Adipocyte (in vitro differentiated cells): ENCODE measurements at regions not wholly inside any gene's neighbourhood (a gene's known extent, or its start where the extent isn't known, plus 50 kb on each side); places are given as distances from the start of the nearest gene placed in this dataset.
A peak's percentile ranks its signal among the peaks of the same experiment; 100 is the strongest.
"Not testable (repeated sequence)": the region's sequence is repeated elsewhere in the genome, so short reads cannot be mapped to it uniquely, and the experiment has no call there.

ENCODE experiments used
- DNase-seq: peaks from one replicate; pipeline ENCODE4 v3.0.0-alpha.2; 2015; ENCODE audit warnings: low read depth
- H3K27me3 ChIP-seq: replicated peaks from 2 replicates; pipeline ENCODE4 v1.7.0; 2013; ENCODE audit warnings: mild to moderate bottlenecking, low read length, moderate library complexity; ENCODE audit not compliant: control insufficient read depth, insufficient read depth
- H3K36me3 ChIP-seq: 2 replicates; pipeline ENCODE4 v1.7.0; 2013; ENCODE audit warnings: low read length, mild to moderate bottlenecking, moderate library complexity; ENCODE audit not compliant: control insufficient read depth, insufficient read depth, severe bottlenecking
- H3K4me1 ChIP-seq: 2 replicates; pipeline ENCODE4 v1.7.0; 2013; ENCODE audit warnings: mild to moderate bottlenecking, low read length, moderate library complexity; ENCODE audit not compliant: control insufficient read depth, insufficient read depth
- H3K4me3 ChIP-seq: 2 replicates; pipeline ENCODE4 v1.7.0; 2013; ENCODE audit warnings: mild to moderate bottlenecking, low read length, moderate library complexity
- H3K9ac ChIP-seq: 2 replicates; pipeline ENCODE4 v1.7.0; 2013; ENCODE audit warnings: mild to moderate bottlenecking, low read length, moderate library complexity
- H3K9me3 ChIP-seq: 2 replicates; pipeline ENCODE4 v1.7.0; 2013; ENCODE audit warnings: mild to moderate bottlenecking, low read length, moderate library complexity; ENCODE audit not compliant: control insufficient read depth

GRCh38 chrX:145393702-145394235 is 146.5 kb downstream of the SPANXN1 start:
- Histone ChIP-seq H3K4me1 (no peaks in the 10 kb centered on the region), H3K4me3 (no peak overlapping the region), H3K9ac (no peak overlapping the region), H3K9me3 (no peaks in the 10 kb centered on the region), H3K36me3 (no peaks in the 10 kb centered on the region), H3K27me3 (no peaks in the 10 kb centered on the region)
- DNase-seq = no peak

GRCh38 chrX:145394344-145394743 is 147.0 kb downstream of the SPANXN1 start:
- Histone ChIP-seq H3K27me3 (no peaks in the 10 kb centered on the region), H3K4me1 (no peaks in the 10 kb centered on the region), H3K9me3 (no peaks in the 10 kb centered on the region), H3K4me3 (no peak overlapping the region), H3K9ac (no peak overlapping the region), H3K36me3 (no peaks in the 10 kb centered on the region)
- no peak for DNase-seq

GRCh38 chrX:145396612-145397011 is 149.3 kb downstream of the SPANXN1 start:
- Histone ChIP-seq H3K36me3 (no peaks in the 10 kb centered on the region), H3K9ac (no peak overlapping the region), H3K27me3 (no peaks in the 10 kb centered on the region), H3K4me1 (no peaks in the 10 kb centered on the region), H3K4me3 (no peak overlapping the region), H3K9me3 (no peaks in the 10 kb centered on the region)
- no peak for DNase-seq

GRCh38 chrX:145405012-145405411 is 157.7 kb downstream of the SPANXN1 start:
- peak; percentile 51 for DNase-seq
- Histone ChIP-seq H3K4me3 (no peak overlapping the region), H3K4me1 (no peaks in the 10 kb centered on the region)

GRCh38 chrX:145410622-145411021 is 163.3 kb downstream of the SPANXN1 start:
- Histone ChIP-seq H3K27me3 (peaks cover 3% of the 10 kb centered on the region), H3K36me3 (no peaks in the 10 kb centered on the region), H3K9ac (no peak overlapping the region), H3K4me3 (no peak overlapping the region), H3K9me3 (no peaks in the 10 kb centered on the region), H3K4me1 (no peaks in the 10 kb centered on the region)
- DNase-seq = no peak

More at GRCh38 chrX:145405012-145405411, 157.7 kb downstream of the SPANXN1 start:
- H3K36me3 ChIP-seq = no peaks in the 10 kb centered on the region
- H3K9me3 ChIP-seq = no peaks in the 10 kb centered on the region
- H3K9ac ChIP-seq = no peak overlapping the region
- peaks cover 3% of the 10 kb centered on the region for H3K27me3 ChIP-seq

GRCh38 chrX:145436211-145436610 is 188.9 kb downstream of the SPANXN1 start:
- H3K27me3 ChIP-seq, DNase-seq, H3K9me3 ChIP-seq, H3K9ac ChIP-seq, H3K36me3 ChIP-seq, H3K4me3 ChIP-seq, H3K4me1 ChIP-seq: not testable (repeated sequence)

GRCh38 chrX:145464650-145465049 is 217.3 kb downstream of the SPANXN1 start:
- no peak for DNase-seq
- no peaks in the 10 kb centered on the region for H3K4me1 ChIP-seq
- H3K9me3 ChIP-seq = no peaks in the 10 kb centered on the region
- H3K9ac ChIP-seq = no peak overlapping the region
- H3K27me3 ChIP-seq = no peaks in the 10 kb centered on the region
- H3K36me3 ChIP-seq = no peaks in the 10 kb centered on the region
- H3K4me3 ChIP-seq = no peak overlapping the region

- no peaks in the 10 kb centered on the region for H3K27me3 ChIP-seq
- no peak for DNase-seq
- H3K36me3 ChIP-seq = no peaks in the 10 kb centered on the region
- H3K9ac ChIP-seq = no peak overlapping the region
- H3K4me1 ChIP-seq = no peaks in the 10 kb centered on the region
- H3K9me3 ChIP-seq = no peaks in the 10 kb centered on the region
- H3K4me3 ChIP-seq = no peak overlapping the region
These were observed 228.4 kb downstream of the SPANXN1 start for GRCh38 chrX:145475725-145476124.

- no peak for DNase-seq
- no peaks in the 10 kb centered on the region for H3K27me3 ChIP-seq
- H3K9ac ChIP-seq = no peak overlapping the region
- H3K4me3 ChIP-seq = no peak overlapping the region
- H3K9me3 ChIP-seq = peaks cover 3% of the 10 kb centered on the region
- H3K36me3 ChIP-seq = no peaks in the 10 kb centered on the region
- no peaks in the 10 kb centered on the region for H3K4me1 ChIP-seq
These were observed 237.4 kb downstream of the SPANXN1 start for GRCh38 chrX:145484740-145485139.

- DNase-seq = no peak
- H3K9me3 ChIP-seq = peaks cover 2% of the 10 kb centered on the region
- no peak overlapping the region for H3K4me3 ChIP-seq
- H3K36me3 ChIP-seq = no peaks in the 10 kb centered on the region
- H3K4me1 ChIP-seq = no peaks in the 10 kb centered on the region
- no peak overlapping the region for H3K9ac ChIP-seq
- no peaks in the 10 kb centered on the region for H3K27me3 ChIP-seq
These were observed 255.4 kb downstream of the SPANXN1 start for GRCh38 chrX:145502670-145503069.

- Histone ChIP-seq H3K9ac (no peak overlapping the region), H3K27me3 (no peaks in the 10 kb centered on the region), H3K36me3 (no peaks in the 10 kb centered on the region), H3K9me3 (peaks cover 8% of the 10 kb centered on the region), H3K4me1 (no peaks in the 10 kb centered on the region), H3K4me3 (no peak overlapping the region)
- no peak for DNase-seq
These were observed 258.9 kb downstream of the SPANXN1 start for GRCh38 chrX:145506214-145506613.

GRCh38 chrX:145524931-145525330 is 277.6 kb downstream of the SPANXN1 start:
- H3K9me3 ChIP-seq = peaks cover 12% of the 10 kb centered on the region
- H3K4me3 ChIP-seq = no peak overlapping the region
- H3K4me1 ChIP-seq = no peaks in the 10 kb centered on the region
- no peaks in the 10 kb centered on the region for H3K27me3 ChIP-seq
- no peak overlapping the region for H3K9ac ChIP-seq
- H3K36me3 ChIP-seq = no peaks in the 10 kb centered on the region
- DNase-seq = no peak
